Limb (tissue), 2 donors: ENCODE measurements at regions not wholly inside any gene's neighbourhood (a gene's known extent, or its start where the extent isn't known, plus 50 kb on each side); places are given as distances from the start of the nearest gene placed in this dataset.
A peak's percentile ranks its signal among the peaks of the same experiment; 100 is the strongest.
"Not testable (repeated sequence)": the region's sequence is repeated elsewhere in the genome, so short reads cannot be mapped to it uniquely, and the experiment has no call there.

ENCODE experiments used
- DNase-seq, 2 donors: peaks; one replicate each; pipeline ENCODE4 v3.0.0-alpha.2; 2016; ENCODE audit errors: extremely low spot score in 2 of 2

GRCh38 chr4:12389604-12390003 lies 960.9 kb upstream of the HS3ST1 start:
- DNase-seq: no peak

- no peak for DNase-seq
These were observed 953.9 kb upstream of the HS3ST1 start for GRCh38 chr4:12382567-12382966.

GRCh38 chr4:12379191-12379590 lies 950.5 kb upstream of the HS3ST1 start:
- DNase-seq: no peak

- DNase-seq: no peak
These were observed 947.1 kb upstream of the HS3ST1 start for GRCh38 chr4:12375805-12376204.

GRCh38 chr4:12365869-12366268 lies 937.2 kb upstream of the HS3ST1 start:
- DNase-seq: not testable (repeated sequence)

GRCh38 chr4:12360391-12360790 lies 931.7 kb upstream of the HS3ST1 start:
- no peak for DNase-seq

GRCh38 chr4:12359420-12359819 lies 930.7 kb upstream of the HS3ST1 start:
- no peak for DNase-seq

- DNase-seq: not testable (repeated sequence)
These were observed 904.4 kb upstream of the HS3ST1 start for GRCh38 chr4:12333083-12333482.

GRCh38 chr4:12324965-12325364 lies 896.3 kb upstream of the HS3ST1 start:
- no peak for DNase-seq

- no peak for DNase-seq
These were observed 891.1 kb upstream of the HS3ST1 start for GRCh38 chr4:12319765-12320164.

GRCh38 chr4:12304905-12305304 lies 876.2 kb upstream of the HS3ST1 start:
- DNase-seq: no peak

- no peak for DNase-seq
These were observed 867.7 kb upstream of the HS3ST1 start for GRCh38 chr4:12296366-12296765.

GRCh38 chr4:12293906-12294525 lies 865.3 kb upstream of the HS3ST1 start:
- no peak for DNase-seq

- DNase-seq: no peak
These were observed 857.7 kb upstream of the HS3ST1 start for GRCh38 chr4:12286351-12286750.

GRCh38 chr4:12270546-12270945 lies 841.9 kb upstream of the HS3ST1 start:
- DNase-seq: peak in 1 of 2 donors; percentile 1

- no peak for DNase-seq
These were observed 836.9 kb upstream of the HS3ST1 start for GRCh38 chr4:12265554-12265953.

- no peak for DNase-seq
These were observed 831.8 kb upstream of the HS3ST1 start for GRCh38 chr4:12260453-12260852.

GRCh38 chr4:12244973-12245372 lies 816.3 kb upstream of the HS3ST1 start:
- no peak for DNase-seq

GRCh38 chr4:12242354-12242753 lies 813.7 kb upstream of the HS3ST1 start:
- DNase-seq: no peak

GRCh38 chr4:12239897-12240636 lies 811.4 kb upstream of the HS3ST1 start:
- DNase-seq: no peak

- no peak for DNase-seq
These were observed 802.4 kb upstream of the HS3ST1 start for GRCh38 chr4:12231098-12231497.

- DNase-seq: no peak
These were observed 792.3 kb upstream of the HS3ST1 start for GRCh38 chr4:12221031-12221430.

GRCh38 chr4:12211636-12212035 lies 782.9 kb upstream of the HS3ST1 start:
- no peak for DNase-seq
